ENCODE measurements at regions not wholly inside any gene's neighbourhood (a gene's known extent, or its start where the extent isn't known, plus 50 kb on each side); places are given as distances from the start of the nearest gene placed in this dataset.

DNA sequence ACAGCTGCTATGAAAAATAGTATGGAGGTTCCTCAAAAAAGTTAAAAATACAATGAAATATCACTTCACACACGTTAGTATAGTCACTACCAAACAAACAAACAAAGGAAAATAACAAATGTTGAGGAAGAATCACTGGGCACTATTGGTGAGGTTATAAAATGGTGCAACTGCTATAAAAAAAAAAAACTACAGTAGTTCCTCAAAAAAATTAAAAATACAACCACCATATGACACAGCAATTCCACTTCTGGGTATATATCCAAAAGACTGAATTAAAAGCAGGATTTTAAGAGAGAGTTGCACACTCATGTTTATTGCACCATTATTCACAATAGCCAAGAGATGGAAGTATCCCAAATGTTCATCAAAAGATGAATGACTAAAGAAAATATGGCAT lies 80.9 kb upstream of the POU3F3 start:
- Histone ChIP-seq H2BK15ac (ENCODE audit: low read depth, low read length) (no peak overlapping the region), H2BK12ac (ENCODE audit: insufficient read length, low read depth, low read length) (no peak overlapping the region), H3K9me3 (ENCODE audit: control insufficient read depth, low read depth, low read length) (no peaks in the 10 kb centered on the region), H2AFZ (ENCODE audit: low read length) (no peak overlapping the region), H3K23me2 (ENCODE audit: insufficient read length, low read depth, low read length, poor library complexity, severe bottlenecking) (no peaks in the 10 kb centered on the region), H3K23ac (ENCODE audit: insufficient read length, low read depth, low read length) (no peak overlapping the region), H2BK5ac (ENCODE audit: insufficient read length, low read length) (no peak overlapping the region), H3K9ac (ENCODE audit: extremely low read depth, insufficient read length, low read length) (no peak overlapping the region), H3K4ac (ENCODE audit: low read depth, low read length) (no peak overlapping the region), H3K4me1 (ENCODE audit: insufficient read depth, low read length) (no peaks in the 10 kb centered on the region), H2AK5ac (ENCODE audit: insufficient read length, low read length) (no peak overlapping the region), H4K5ac (ENCODE audit: insufficient read length, low read depth, low read length) (no peak overlapping the region), H4K8ac (replicated peaks; ENCODE audit: insufficient read length, low read depth, low read length) (no peak overlapping the region), H3K14ac (ENCODE audit: insufficient read depth, low read length) (no peak overlapping the region), H3K18ac (ENCODE audit: insufficient read length, low read depth, low read length) (no peak overlapping the region), H4K91ac (ENCODE audit: insufficient read length, low read depth, low read length) (no peak overlapping the region), H2BK120ac (ENCODE audit: low read depth, low read length, poor library complexity, severe bottlenecking) (no peak overlapping the region), H2BK20ac (ENCODE audit: low read depth, low read length, poor library complexity, severe bottlenecking) (no peak overlapping the region), H4K20me1 (ENCODE audit: control insufficient read depth, insufficient read depth, insufficient read length) (no peaks in the 10 kb centered on the region), H3K27ac (ENCODE audit: insufficient read length, low read depth, low read length) (no peak overlapping the region), H3T11ph (ENCODE audit: low read length) (no peak overlapping the region), H3K79me2 (ENCODE audit: insufficient read depth, low read length) (no peaks in the 10 kb centered on the region), H3K56ac (ENCODE audit: insufficient read length, low read depth, low read length) (no peak overlapping the region), H3K27me3 (ENCODE audit: insufficient read depth, low read length) (no peaks in the 10 kb centered on the region), H3K4me2 (ENCODE audit: insufficient read depth, insufficient read length, low read length) (no peak overlapping the region), H3K79me1 (ENCODE audit: insufficient read depth, low read depth, low read length, poor library complexity, severe bottlenecking) (no peaks in the 10 kb centered on the region)
- peaks cover 7% of the 10 kb centered on the region in 2 experiments; a peak in 4 of 5 replicates for H3K9me3 Mint-ChIP-seq
- WGBS (ENCODE audit: extremely low coverage, insufficient read length, low lambda C conversion rate): no CpG with 5 or more reads among the region's 1 CpG
- TF ChIP-seq, protein P1, sequence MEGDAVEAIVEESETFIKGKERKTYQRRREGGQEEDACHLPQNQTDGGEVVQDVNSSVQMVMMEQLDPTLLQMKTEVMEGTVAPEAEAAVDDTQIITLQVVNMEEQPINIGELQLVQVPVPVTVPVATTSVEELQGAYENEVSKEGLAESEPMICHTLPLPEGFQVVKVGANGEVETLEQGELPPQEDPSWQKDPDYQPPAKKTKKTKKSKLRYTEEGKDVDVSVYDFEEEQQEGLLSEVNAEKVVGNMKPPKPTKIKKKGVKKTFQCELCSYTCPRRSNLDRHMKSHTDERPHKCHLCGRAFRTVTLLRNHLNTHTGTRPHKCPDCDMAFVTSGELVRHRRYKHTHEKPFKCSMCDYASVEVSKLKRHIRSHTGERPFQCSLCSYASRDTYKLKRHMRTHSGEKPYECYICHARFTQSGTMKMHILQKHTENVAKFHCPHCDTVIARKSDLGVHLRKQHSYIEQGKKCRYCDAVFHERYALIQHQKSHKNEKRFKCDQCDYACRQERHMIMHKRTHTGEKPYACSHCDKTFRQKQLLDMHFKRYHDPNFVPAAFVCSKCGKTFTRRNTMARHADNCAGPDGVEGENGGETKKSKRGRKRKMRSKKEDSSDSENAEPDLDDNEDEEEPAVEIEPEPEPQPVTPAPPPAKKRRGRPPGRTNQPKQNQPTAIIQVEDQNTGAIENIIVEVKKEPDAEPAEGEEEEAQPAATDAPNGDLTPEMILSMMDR (conservative IDR thresholded peaks at IDR 0.05): no peak
- H3K27me3 Mint-ChIP-seq (ENCODE audit: low read depth): no peaks in the 10 kb centered on the region; the same call in 1 of the 2 replicates
- no peak for DNase-seq
- H3K27ac Mint-ChIP-seq: no peak overlapping the region
- no peak overlapping the region for H3K4me3 Mint-ChIP-seq
- H3K4me1 Mint-ChIP-seq: peaks cover 0 to 5% of the 10 kb centered on the region in 2 experiments; a peak in 2 of 4 replicates
- peaks cover 0 to 7% (median 0%) of the 10 kb centered on the region in 3 experiments; a peak in 1 of 7 replicates for H3K36me3 Mint-ChIP-seq (ENCODE audit: insufficient read depth in 1 of 3, low read depth in 3 of 3)

All from H9 (cell line).